ENCODE measurements at regions not wholly inside any gene's neighbourhood (a gene's known extent, or its start where the extent isn't known, plus 50 kb on each side); places are given as distances from the start of the nearest gene placed in this dataset.

DNA sequence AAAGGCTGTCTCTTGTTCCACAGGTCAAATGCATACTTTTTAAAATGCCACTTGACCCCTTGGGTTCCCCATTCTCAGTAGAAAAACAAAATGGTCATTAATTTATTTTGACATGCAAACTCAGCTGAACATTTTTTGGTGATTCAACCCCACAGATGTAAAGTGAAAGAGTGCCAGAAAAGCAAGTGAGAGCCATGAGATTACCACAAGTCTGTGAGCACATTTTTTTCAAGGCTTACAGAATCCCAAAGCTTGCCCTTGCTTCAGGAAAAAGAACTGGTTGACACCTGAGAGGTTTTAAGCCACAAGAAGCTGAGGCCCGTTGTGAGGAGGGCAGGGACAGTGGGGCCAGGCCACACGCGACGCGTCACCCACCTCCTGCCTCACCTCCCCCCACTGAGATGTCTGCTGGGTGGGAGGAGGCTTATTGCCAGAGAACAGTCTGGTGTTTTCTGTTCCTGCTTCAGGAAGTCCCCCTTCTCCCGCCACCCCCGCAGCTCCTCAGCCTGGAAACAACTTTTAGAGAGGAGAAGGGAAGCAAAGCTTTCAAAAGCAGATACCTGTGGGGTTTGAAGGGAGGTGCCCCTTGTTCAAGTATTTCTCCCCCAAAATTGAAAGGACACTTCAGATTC is 70.4 kb upstream of the CYP1B1 start:
- H3K27ac ChIP-seq = peak overlapping the region; percentile 77
- peak overlapping the region; percentile 66 for H3K9ac ChIP-seq
- no peaks in the 10 kb centered on the region for H4K20me1 ChIP-seq (ENCODE audit: insufficient read depth)
- peak overlapping the region; percentile 35 for H3K4me3 ChIP-seq (IDR thresholded peaks at IDR 0.05; ENCODE audit: insufficient read depth, low read depth, low read length)
- TF ChIP-seq, protein P1, sequence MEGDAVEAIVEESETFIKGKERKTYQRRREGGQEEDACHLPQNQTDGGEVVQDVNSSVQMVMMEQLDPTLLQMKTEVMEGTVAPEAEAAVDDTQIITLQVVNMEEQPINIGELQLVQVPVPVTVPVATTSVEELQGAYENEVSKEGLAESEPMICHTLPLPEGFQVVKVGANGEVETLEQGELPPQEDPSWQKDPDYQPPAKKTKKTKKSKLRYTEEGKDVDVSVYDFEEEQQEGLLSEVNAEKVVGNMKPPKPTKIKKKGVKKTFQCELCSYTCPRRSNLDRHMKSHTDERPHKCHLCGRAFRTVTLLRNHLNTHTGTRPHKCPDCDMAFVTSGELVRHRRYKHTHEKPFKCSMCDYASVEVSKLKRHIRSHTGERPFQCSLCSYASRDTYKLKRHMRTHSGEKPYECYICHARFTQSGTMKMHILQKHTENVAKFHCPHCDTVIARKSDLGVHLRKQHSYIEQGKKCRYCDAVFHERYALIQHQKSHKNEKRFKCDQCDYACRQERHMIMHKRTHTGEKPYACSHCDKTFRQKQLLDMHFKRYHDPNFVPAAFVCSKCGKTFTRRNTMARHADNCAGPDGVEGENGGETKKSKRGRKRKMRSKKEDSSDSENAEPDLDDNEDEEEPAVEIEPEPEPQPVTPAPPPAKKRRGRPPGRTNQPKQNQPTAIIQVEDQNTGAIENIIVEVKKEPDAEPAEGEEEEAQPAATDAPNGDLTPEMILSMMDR (conservative IDR thresholded peaks at IDR 0.05; ENCODE audit: low read depth, low read length) = no peak
- H2AFZ ChIP-seq (ENCODE audit: low read depth) = peak overlapping the region; percentile 65
- no peaks in the 10 kb centered on the region for H3K36me3 ChIP-seq (ENCODE audit: insufficient read depth)
- H3K4me1 ChIP-seq (ENCODE audit: low read depth, poor library complexity, severe bottlenecking) = peaks cover 36% of the 10 kb centered on the region
- no peaks in the 10 kb centered on the region for H3K27me3 ChIP-seq (ENCODE audit: insufficient read depth, low read depth)
- H3K79me2 ChIP-seq (ENCODE audit: insufficient read depth, low read depth) = no peaks in the 10 kb centered on the region
- peak overlapping the region; percentile 83 for H3K4me2 ChIP-seq

DNA sequence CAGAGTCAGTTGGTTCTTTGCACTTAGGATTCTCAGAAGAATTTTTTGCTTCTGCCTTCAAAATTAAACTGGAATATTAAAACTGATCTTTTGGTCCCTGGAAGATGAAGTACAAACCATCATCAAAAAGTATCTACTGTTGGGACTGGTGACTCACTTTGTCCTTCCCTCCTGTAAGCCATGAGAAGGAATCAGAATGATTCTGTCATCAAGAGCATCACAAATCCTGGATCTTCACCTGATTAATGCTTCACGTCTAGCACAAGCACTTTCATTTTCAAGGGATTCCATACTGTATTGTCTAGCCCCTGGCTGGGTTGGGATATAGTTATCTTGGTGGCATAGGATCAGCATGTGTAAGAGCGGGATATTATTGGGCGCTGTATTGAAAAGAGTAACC is 69.3 kb upstream of the CYP1B1 start:
- Histone ChIP-seq H2AFZ (ENCODE audit: low read depth) (no peak overlapping the region), H3K79me2 (ENCODE audit: insufficient read depth, low read depth) (no peaks in the 10 kb centered on the region), H3K36me3 (ENCODE audit: insufficient read depth) (no peaks in the 10 kb centered on the region), H3K4me3 (IDR thresholded peaks at IDR 0.05; ENCODE audit: insufficient read depth, low read depth, low read length) (peak overlapping the region; percentile 35), H3K9ac (no peak overlapping the region), H3K27ac (no peak overlapping the region; the same call in 1 of the 2 replicates), H3K4me1 (ENCODE audit: low read depth, poor library complexity, severe bottlenecking) (peaks cover 36% of the 10 kb centered on the region), H3K4me2 (peak overlapping the region; percentile 83), H3K27me3 (ENCODE audit: insufficient read depth, low read depth) (no peaks in the 10 kb centered on the region), H4K20me1 (ENCODE audit: insufficient read depth) (no peaks in the 10 kb centered on the region)
- TF ChIP-seq, protein P1 (conservative IDR thresholded peaks at IDR 0.05; ENCODE audit: low read depth, low read length) = no peak

DNA sequence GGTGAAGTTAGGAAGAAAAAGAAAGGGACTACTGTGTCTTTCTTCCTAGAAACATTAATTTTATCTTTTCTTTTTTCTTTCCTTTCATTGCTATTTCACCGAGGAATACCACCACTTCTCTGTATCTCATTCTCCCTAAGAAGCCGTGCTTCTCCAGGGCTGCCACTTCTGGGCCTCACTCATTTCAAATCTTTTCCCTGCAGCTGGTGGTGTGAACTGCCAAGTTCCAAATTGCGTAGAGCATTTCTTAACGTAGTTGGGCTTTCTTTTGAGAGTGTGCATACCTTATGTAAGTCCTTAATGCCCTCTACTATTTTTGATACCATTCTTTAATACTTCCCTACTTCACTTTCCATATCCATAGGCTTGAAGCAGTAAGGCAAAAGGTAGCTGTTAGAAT is 66.7 kb upstream of the CYP1B1 start:
- no peak overlapping the region for H3K9ac ChIP-seq
- H3K27ac ChIP-seq = no peak overlapping the region
- TF ChIP-seq, protein P1 (conservative IDR thresholded peaks at IDR 0.05; ENCODE audit: low read depth, low read length) = no peak
- no peaks in the 10 kb centered on the region for H3K36me3 ChIP-seq (ENCODE audit: insufficient read depth)
- no peaks in the 10 kb centered on the region for H4K20me1 ChIP-seq (ENCODE audit: insufficient read depth)
- H2AFZ ChIP-seq (ENCODE audit: low read depth) = no peak overlapping the region
- peaks cover 29% of the 10 kb centered on the region for H3K4me1 ChIP-seq (ENCODE audit: low read depth, poor library complexity, severe bottlenecking)
- no peaks in the 10 kb centered on the region for H3K79me2 ChIP-seq (ENCODE audit: insufficient read depth, low read depth)
- H3K27me3 ChIP-seq (ENCODE audit: insufficient read depth, low read depth) = no peaks in the 10 kb centered on the region
- no peak overlapping the region for H3K4me3 ChIP-seq (IDR thresholded peaks at IDR 0.05; ENCODE audit: insufficient read depth, low read depth, low read length)
- H3K4me2 ChIP-seq = no peak overlapping the region

DNA sequence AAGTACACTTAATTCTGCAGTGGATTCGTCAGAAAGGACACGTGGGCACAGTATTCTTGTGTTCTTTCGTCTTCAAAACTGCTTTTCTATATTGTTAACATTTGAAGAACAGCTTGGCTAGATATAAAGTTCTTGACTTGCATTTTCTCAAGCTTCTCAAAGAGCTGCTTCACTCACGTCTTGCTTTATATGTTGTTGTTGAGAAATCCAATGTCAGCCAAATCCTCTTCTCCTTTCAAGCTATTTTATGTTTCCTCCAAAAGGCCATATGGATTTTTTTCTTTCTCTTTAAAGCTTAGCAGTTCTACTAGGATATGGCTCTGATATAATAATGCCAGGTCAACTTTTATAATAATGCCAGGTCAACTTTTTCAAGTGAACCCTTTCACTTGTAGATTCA is 65.5 kb upstream of the CYP1B1 start:
- Histone ChIP-seq H3K27me3 (ENCODE audit: insufficient read depth, low read depth) (no peaks in the 10 kb centered on the region), H3K36me3 (ENCODE audit: insufficient read depth) (no peaks in the 10 kb centered on the region), H3K79me2 (ENCODE audit: insufficient read depth, low read depth) (no peaks in the 10 kb centered on the region), H3K4me2 (no peak overlapping the region), H2AFZ (ENCODE audit: low read depth) (no peak overlapping the region), H3K27ac (no peak overlapping the region), H4K20me1 (ENCODE audit: insufficient read depth) (no peaks in the 10 kb centered on the region), H3K9ac (no peak overlapping the region), H3K4me3 (IDR thresholded peaks at IDR 0.05; ENCODE audit: insufficient read depth, low read depth, low read length) (no peak overlapping the region), H3K4me1 (ENCODE audit: low read depth, poor library complexity, severe bottlenecking) (peaks cover 18% of the 10 kb centered on the region)
- TF ChIP-seq, protein P1 (conservative IDR thresholded peaks at IDR 0.05; ENCODE audit: low read depth, low read length) = no peak
